ENCODE measurements at regions not wholly inside any gene's neighbourhood (a gene's known extent, or its start where the extent isn't known, plus 50 kb on each side); places are given as distances from the start of the nearest gene placed in this dataset.

GRCh38 chr1:200252531-200252930 lies 157.3 kb downstream of the ZNF281 start:
- no peak for DNase-seq (ENCODE audit: low spot score)

DNA sequence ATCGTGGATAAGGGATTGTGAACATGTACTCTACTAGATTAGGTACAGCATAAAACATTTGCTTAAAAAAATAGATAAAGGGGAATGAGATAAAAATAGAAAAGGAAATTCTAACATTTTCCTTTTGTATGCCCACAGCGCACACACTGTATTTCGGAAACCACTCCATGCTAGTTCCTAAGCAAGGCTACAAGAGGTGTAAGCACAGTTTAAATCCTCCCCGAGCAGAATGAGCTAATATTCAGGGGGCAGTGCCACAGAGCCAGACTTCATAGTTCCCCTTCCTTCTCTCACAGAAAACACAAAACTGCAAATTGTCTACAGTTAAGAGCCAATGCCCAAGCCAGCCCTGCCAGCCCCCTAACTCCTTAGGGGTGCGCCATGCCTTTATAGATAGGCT lies 159.4 kb downstream of the ZNF281 start:
- DNase-seq (ENCODE audit: low spot score): no peak

DNA sequence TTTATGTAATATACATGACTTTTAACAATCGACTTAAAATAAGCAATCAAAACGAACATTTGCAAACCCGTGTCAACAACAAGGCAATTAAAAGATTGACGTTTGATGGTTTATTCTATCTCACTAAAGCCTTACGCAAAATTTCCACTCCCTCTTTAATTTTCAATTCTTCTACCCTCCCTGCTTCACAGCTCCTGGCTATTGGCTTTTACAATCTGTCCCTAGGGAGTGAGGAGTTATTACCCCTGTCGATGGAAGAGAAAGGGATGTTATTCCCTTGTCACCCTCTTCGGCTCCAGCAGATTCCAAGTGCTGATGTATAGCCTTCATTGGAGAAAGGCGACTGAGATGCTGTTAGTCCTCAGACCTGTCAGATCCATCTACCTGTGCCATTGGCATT lies 161.3 kb downstream of the ZNF281 start:
- DNase-seq (ENCODE audit: low spot score): no peak

DNA sequence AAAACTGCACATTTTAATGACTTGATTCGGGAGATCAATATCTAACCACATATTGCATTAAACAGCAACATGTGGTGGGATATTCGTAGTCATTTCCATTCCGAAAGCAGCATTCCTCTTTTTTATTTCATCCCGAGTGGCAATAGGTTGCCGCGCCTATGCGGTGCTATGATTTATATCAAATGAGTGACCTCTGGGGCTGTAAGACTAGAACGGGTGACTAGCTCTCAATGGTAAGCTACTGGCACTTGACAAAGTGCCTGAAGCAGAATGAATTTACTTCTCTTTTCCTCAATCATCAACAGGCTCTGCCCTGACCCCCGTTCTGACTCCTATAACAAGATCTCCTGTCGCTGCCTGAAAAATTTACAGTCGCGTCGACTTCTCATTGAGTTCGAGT lies 162.3 kb downstream of the ZNF281 start:
- DNase-seq (ENCODE audit: low spot score): no peak

DNA sequence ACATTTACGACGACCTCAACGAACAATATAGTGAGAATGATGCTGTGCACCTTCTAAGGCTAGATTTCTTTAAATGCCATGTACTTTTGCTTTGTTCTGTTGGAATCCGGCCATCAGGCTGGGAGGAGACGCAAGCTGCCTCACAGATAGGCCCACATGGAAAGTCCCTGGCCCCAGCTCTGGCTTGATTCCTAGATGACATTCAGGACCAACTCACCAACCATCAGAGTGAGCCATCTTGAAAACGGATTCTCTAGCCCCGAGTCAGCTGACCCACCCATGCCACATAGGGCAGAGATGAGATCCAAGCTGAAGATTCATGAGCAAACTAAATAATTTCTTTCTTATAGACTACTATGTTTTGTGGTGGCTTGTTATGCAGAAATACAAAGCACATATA lies 164.4 kb downstream of the ZNF281 start:
- DNase-seq (ENCODE audit: low spot score): no peak

- no peak for DNase-seq (ENCODE audit: low spot score)
These were observed 166.8 kb downstream of the ZNF281 start for GRCh38 chr1:200243042-200243437.

GRCh38 chr1:200242110-200243041 lies 167.5 kb downstream of the ZNF281 start:
- no peak for DNase-seq (ENCODE audit: low spot score)

DNA sequence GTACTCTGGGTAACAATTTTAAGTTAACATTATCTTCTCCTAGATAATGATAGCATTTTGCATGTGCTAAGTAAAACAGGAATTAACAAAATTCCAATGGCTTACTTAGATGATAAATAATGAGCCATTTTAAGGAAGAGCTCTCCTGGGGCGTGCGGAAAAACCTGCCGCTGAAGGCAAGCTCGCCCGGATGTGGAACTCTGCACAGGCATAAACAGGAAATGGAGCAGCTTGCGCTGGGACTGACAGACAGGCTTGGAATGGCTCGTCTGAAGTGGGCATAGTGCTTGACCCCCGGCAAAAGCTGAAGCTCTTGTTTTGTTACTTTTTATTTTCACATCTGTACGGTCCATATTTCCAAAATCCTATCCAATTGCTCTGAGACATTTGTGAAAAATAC lies 169.2 kb downstream of the ZNF281 start:
- no peak for DNase-seq (ENCODE audit: low spot score)

GRCh38 chr1:200238311-200238710 lies 171.5 kb downstream of the ZNF281 start:
- no peak for DNase-seq (ENCODE audit: low spot score)

DNA sequence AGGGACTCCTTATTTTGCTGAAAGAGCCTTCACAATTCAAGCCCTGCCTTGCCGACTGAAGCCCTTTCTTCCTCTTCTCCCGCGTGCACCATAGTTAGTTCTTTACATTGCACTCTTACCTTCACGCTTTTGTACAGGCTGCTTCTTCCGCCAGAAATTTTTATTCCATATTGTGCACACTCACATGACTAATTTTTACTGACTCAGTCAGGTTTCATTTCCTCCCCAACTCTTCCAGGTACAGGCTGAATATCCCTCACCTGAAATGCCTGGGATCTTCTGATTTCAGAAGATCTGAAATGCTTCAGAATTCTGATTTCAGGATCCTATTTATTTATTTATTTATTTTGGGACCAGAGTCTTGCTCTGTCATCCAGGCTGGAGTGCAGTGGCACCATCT lies 172.8 kb downstream of the ZNF281 start:
- no peak for DNase-seq (ENCODE audit: low spot score)

- DNase-seq (ENCODE audit: low spot score): no peak
These were observed 174.9 kb downstream of the ZNF281 start for GRCh38 chr1:200234938-200235337.

DNA sequence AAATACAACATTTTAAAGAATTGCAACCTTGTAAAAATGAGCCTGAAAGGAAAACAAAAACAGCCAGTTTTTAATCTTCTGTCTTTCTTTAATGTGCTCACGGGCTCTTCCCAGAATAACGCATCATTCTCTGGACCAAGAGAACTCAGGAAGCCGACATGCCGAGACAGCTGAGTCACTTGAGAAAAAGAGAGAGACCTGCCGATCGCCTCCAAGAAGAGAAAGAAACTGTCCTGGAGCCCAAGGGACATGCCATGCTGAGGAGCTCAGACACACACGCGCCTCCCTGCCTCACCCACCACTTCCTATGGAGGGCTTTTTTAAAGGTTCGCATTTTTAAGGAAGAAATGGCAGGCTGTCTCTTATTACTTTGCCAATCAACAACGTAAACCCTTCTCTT lies 176.4 kb downstream of the ZNF281 start:
- DNase-seq (ENCODE audit: low spot score): no peak

- no peak for DNase-seq (ENCODE audit: low spot score)
These were observed 178.0 kb downstream of the ZNF281 start for GRCh38 chr1:200231787-200232231.

- DNase-seq (ENCODE audit: low spot score): no peak
These were observed 179.2 kb downstream of the ZNF281 start for GRCh38 chr1:200230671-200231070.

DNA sequence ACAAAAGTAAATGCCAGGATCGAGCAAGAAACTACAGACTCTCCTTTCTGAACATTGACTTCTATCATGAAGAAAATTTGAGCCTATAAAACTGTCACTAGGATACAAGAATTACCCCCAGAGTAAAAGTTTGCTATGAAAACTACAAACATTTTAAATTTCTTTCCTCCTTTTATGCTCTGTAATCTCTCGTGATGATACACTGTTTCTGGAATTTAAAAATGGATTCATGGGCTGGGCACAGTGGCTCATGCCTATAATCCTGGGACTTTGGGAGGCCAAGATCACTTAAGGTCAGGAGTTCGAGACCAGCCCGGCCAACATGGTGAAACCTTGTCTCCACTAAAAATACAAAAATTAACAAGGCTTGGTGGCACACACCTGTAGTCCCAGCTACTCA lies 181.3 kb downstream of the ZNF281 start:
- DNase-seq (ENCODE audit: low spot score): no peak

DNA sequence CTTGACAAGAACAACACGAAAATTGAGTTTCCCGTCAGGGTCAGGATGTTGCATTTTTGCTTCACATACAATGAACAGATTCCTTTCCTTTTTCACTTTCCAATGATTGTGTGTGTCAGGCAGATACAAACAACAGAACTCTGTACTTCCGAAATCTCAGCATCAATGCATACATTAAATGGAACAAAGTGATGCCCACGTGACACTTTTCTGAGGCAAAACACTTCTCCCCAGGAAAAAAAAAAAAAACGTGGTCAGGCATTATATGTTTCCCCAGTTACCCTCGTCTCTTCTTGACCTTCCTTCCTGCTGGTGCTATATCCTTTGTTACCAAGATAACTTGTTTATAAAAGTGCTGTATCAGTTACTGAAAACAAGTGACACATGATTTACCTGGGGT lies 181.8 kb downstream of the ZNF281 start:
- no peak for DNase-seq (ENCODE audit: low spot score)
